B cell (primary cell): ENCODE measurements at regions not wholly inside any gene's neighbourhood (a gene's known extent, or its start where the extent isn't known, plus 50 kb on each side); places are given as distances from the start of the nearest gene placed in this dataset.

Experiments used
- ATAC-seq: fragments of 200-7000 bp; cut with Tn5 transposase; one replicate; pipeline ENCODE4 v1.10.0; 2021; ENCODE audit warnings: low read depth, mild to moderate bottlenecking, moderate number of reproducible peaks, moderate library complexity
- CTCF ChIA-PET: fragments of 350-600 bp; sonication (Branson Sonifier 250); formaldehyde crosslinking; loops from one replicate; lab custom pipeline; 2021; ENCODE audit warnings: antibody characterized with exemption, inconsistent platforms; lab: Charles Lee
- POLR2A ChIA-PET: fragments of 350-600 bp; sonication (Branson Sonifier 250); formaldehyde crosslinking; loops from one replicate; lab custom pipeline; 2021; ENCODE audit warnings: antibody characterized with exemption; lab: Charles Lee
- DNase-seq: peaks from one replicate; pipeline ENCODE4 v3.0.0; 2013
- H2AFZ ChIP-seq: 2 replicates; pipeline ENCODE4 v1.6.1; 2012; ENCODE audit warnings: mild to moderate bottlenecking, low read depth, low read length; ENCODE audit not compliant: insufficient read depth, poor library complexity, severe bottlenecking
- H3K27ac ChIP-seq, 2 donors: 1 replicate in 1 of 2; 2 replicates in 1 of 2; pipeline ENCODE4 v1.5.1; 2012 to 2013; ENCODE audit warnings: low read length in 2 of 2, mild to moderate bottlenecking in 2 of 2, moderate library complexity in 1 of 2
- H3K27me3 ChIP-seq, 4 experiments: fragments of 200-600 bp in 1 of 4; sonication (generic) in 1 of 4; replicated peaks in 1 of 4; 1 replicate in 2 of 4; 2 replicates in 2 of 4; pipeline versions ENCODE4 v1.6.1 to v1.7.0; 2013 to 2016; ENCODE audit warnings: low read length in 3 of 4, mild to moderate bottlenecking in 2 of 4, mixed read lengths in 1 of 4, moderate library complexity in 1 of 4; ENCODE audit not compliant: insufficient read depth in 4 of 4, control insufficient read depth in 3 of 4; ENCODE audit errors: control extremely low read depth in 1 of 4
- H3K36me3 ChIP-seq, 2 experiments: replicated peaks in 1 of 2; 1 replicate in 1 of 2; 2 replicates in 1 of 2; pipeline versions ENCODE4 v1.6.1 to v1.7.1; 2013; ENCODE audit warnings: low read length in 1 of 2; ENCODE audit not compliant: insufficient read depth in 2 of 2, control insufficient read depth in 1 of 2; ENCODE audit errors: control extremely low read depth in 1 of 2, extremely low read depth in 1 of 2
- H3K4me1 ChIP-seq, 2 donors: fragments of 200-600 bp in 1 of 2; sonication (generic) in 1 of 2; 1 replicate in 1 of 2; 2 replicates in 1 of 2; pipeline versions ENCODE4 v1.5.1 to v1.6.1; 2013 to 2017; ENCODE audit warnings: low read length in 2 of 2; ENCODE audit not compliant: control insufficient read depth in 2 of 2, insufficient read depth in 2 of 2
- H3K4me2 ChIP-seq: replicated peaks from 2 replicates; pipeline ENCODE3; 2012; ENCODE audit warnings: mild to moderate bottlenecking, low read depth, low read length; ENCODE audit not compliant: poor library complexity, severe bottlenecking
- H3K4me3 ChIP-seq, 5 experiments: fragments of 200-600 bp in 1 of 5; sonication (generic) in 1 of 5; 1 replicate in 3 of 5; 2 replicates in 2 of 5; pipeline versions ENCODE4 v1.5.1 to v1.7.0; 2011 to 2016; ENCODE audit warnings: low read length in 4 of 5, mild to moderate bottlenecking in 4 of 5, low read depth in 2 of 5, control low read depth in 1 of 5, moderate library complexity in 1 of 5; ENCODE audit not compliant: insufficient read depth in 1 of 5; ENCODE audit errors: control extremely low read depth in 1 of 5, extremely low read depth in 1 of 5
- H3K79me2 ChIP-seq: fragments of 200-600 bp; sonication (generic); one replicate; pipeline ENCODE4 v1.6.0; 2016; ENCODE audit warnings: low read length; ENCODE audit not compliant: control insufficient read depth, insufficient read depth
- H3K9ac ChIP-seq: fragments of 200-600 bp; sonication (generic); 2 replicates; pipeline ENCODE4 v1.6.1; 2017; ENCODE audit warnings: mild to moderate bottlenecking, low read length, moderate library complexity
- H3K9me3 ChIP-seq, 3 donors: one replicate each; pipeline versions ENCODE4 v1.6.1 to v1.7.1; 2013; ENCODE audit warnings: low read length in 2 of 3; ENCODE audit not compliant: control insufficient read depth in 2 of 3, insufficient read depth in 1 of 3; ENCODE audit errors: control extremely low read depth in 1 of 3
- H4K20me1 ChIP-seq: 2 replicates; pipeline ENCODE4 v1.6.0; 2012; ENCODE audit warnings: mild to moderate bottlenecking, low read length; ENCODE audit not compliant: insufficient read depth, control insufficient read depth, poor library complexity, severe bottlenecking
- H3K27ac Mint-ChIP-seq: one replicate; pipeline ENCODE4 v1.8.0; 2021; ENCODE audit warnings: mixed read lengths
- H3K27me3 Mint-ChIP-seq: one replicate; pipeline ENCODE4 v1.8.0; 2021; ENCODE audit warnings: mixed read lengths
- H3K4me1 Mint-ChIP-seq: one replicate; pipeline ENCODE4 v1.8.0; 2021; ENCODE audit warnings: mixed read lengths
- H3K4me3 Mint-ChIP-seq: one replicate; pipeline ENCODE4 v1.8.0; 2021; ENCODE audit warnings: mixed read lengths
- H3K9me3 Mint-ChIP-seq: one replicate; pipeline ENCODE4 v1.8.0; 2022; ENCODE audit warnings: mixed read lengths; ENCODE audit not compliant: insufficient read depth
- CTCF ChIP-seq: fragments of 200-600 bp; IDR thresholded peaks from one replicate; pipeline ENCODE4 v1.8.0; 2022; ENCODE audit warnings: antibody characterized with exemption, mild to moderate bottlenecking
- EZH2 ChIP-seq: IDR thresholded peaks from 2 replicates; pipeline ENCODE4 v1.6.1; 2012; ENCODE audit warnings: borderline replicate concordance, low read depth, mild to moderate bottlenecking, moderate library complexity, low read length; ENCODE audit not compliant: insufficient read depth, poor library complexity, severe bottlenecking
- WGBS: methylation state at CpG from one replicate; pipeline ENCODE4 v1.1.5; 2013; ENCODE audit warnings: missing lambda C conversion rate; ENCODE audit not compliant: insufficient coverage; 5-methylcytosine and 5-hydroxymethylcytosine counted together
- intact Hi-C: fragments of 100-400 bp; cut with micrococcal nuclease; formaldehyde crosslinking; loops from one replicate; pipeline ENCODE4 v1.10.0; 2022

- H3K4me3 ChIP-seq, result no peak overlapping the region
- no peak for DNase-seq
- H3K36me3 ChIP-seq, result no peaks in the 10 kb centered on the region
- H3K79me2 ChIP-seq, result no peaks in the 10 kb centered on the region
- no peak for ATAC-seq
- H3K4me3 Mint-ChIP-seq, result no peak overlapping the region
- no peak overlapping the region for H3K27ac ChIP-seq
- no peak overlapping the region for H3K4me2 ChIP-seq
- TF ChIP-seq CTCF (no peak), EZH2 (no peak)
- H3K9me3 ChIP-seq, result peaks cover 0 to 47% (median 0%) of the 10 kb centered on the region in 3 donors
- CTCF ChIA-PET, result no interaction called here
- H3K9me3 Mint-ChIP-seq, result peaks cover 4% of the 10 kb centered on the region
- H3K9ac ChIP-seq, result no peak overlapping the region
- no peaks in the 10 kb centered on the region for H4K20me1 ChIP-seq
- H3K27ac Mint-ChIP-seq, result no peak overlapping the region
- H3K27me3 Mint-ChIP-seq, result no peaks in the 10 kb centered on the region
- H2AFZ ChIP-seq, result no peak overlapping the region
- no peaks in the 10 kb centered on the region for H3K27me3 ChIP-seq
- intact Hi-C loops, result no loop called here
- no peaks in the 10 kb centered on the region for H3K4me1 Mint-ChIP-seq
- no peaks in the 10 kb centered on the region for H3K4me1 ChIP-seq
- POLR2A ChIA-PET, result no interaction called here
- 74% methylated on average over 4 of the region's 6 CpGs for WGBS
Measured at GRCh38 chr10:130762491-130762890, 549.0 kb downstream of the TCERG1L start.

- H3K4me3 Mint-ChIP-seq, result no peak overlapping the region
- ChIA-PET CTCF (no interaction called here), POLR2A (no interaction called here)
- H3K4me1 Mint-ChIP-seq, result no peaks in the 10 kb centered on the region
- Histone ChIP-seq H4K20me1 (no peaks in the 10 kb centered on the region), H3K27me3 (no peaks in the 10 kb centered on the region), H3K4me2 (no peak overlapping the region), H3K27ac (no peak overlapping the region), H3K79me2 (no peaks in the 10 kb centered on the region), H3K9me3 (peaks cover 0 to 48% (median 0%) of the 10 kb centered on the region in 3 donors), H3K4me3 (no peak overlapping the region), H3K36me3 (no peaks in the 10 kb centered on the region), H2AFZ (no peak overlapping the region), H3K9ac (no peak overlapping the region), H3K4me1 (no peaks in the 10 kb centered on the region)
- H3K9me3 Mint-ChIP-seq, result peaks cover 5% of the 10 kb centered on the region
- H3K27me3 Mint-ChIP-seq, result no peaks in the 10 kb centered on the region
- no peak overlapping the region for H3K27ac Mint-ChIP-seq
- TF ChIP-seq EZH2 (no peak), CTCF (no peak)
- ATAC-seq, result no peak
- intact Hi-C loops, result no loop called here
- 79% methylated on average over 3 of the region's 6 CpGs for WGBS
- DNase-seq, result no peak
Measured at GRCh38 chr10:130763071-130763470, 548.5 kb downstream of the TCERG1L start.
